ENCODE measurements at regions not wholly inside any gene's neighbourhood (a gene's known extent, or its start where the extent isn't known, plus 50 kb on each side); places are given as distances from the start of the nearest gene placed in this dataset.

GRCh38 chr5:23727271-23727670 is 219.9 kb downstream of the PRDM9 start:
- Histone ChIP-seq H2AFZ (no peak overlapping the region; the same call in 1 of the 2 replicates), H3K27ac (no peak overlapping the region), H3K9me2 (ENCODE audit: insufficient read depth) (no peaks in the 10 kb centered on the region), H3K4me1 (replicated peaks; ENCODE audit: insufficient read depth) (no peaks in the 10 kb centered on the region), H3K4me2 (no peak overlapping the region), H3F3A (ENCODE audit: insufficient read depth, low read depth) (no peaks in the 10 kb centered on the region), H3K27me3 (ENCODE audit: insufficient read depth, low read depth) (no peaks in the 10 kb centered on the region), H3K36me3 (ENCODE audit: low read depth) (no peaks in the 10 kb centered on the region), H3K4me3 (no peak overlapping the region), H3K9me3 (ENCODE audit: insufficient read depth, low read depth) (no peaks in the 10 kb centered on the region), H3K79me2 (ENCODE audit: low read depth) (no peaks in the 10 kb centered on the region), H4K20me1 (ENCODE audit: insufficient read depth) (0 out of 2 replicates have a peak, but pooled peaks cover 4% of the 10 kb centered on the region)
- DNase-seq, result no peak
- POLR2A ChIA-PET (ENCODE audit: unreplicated experiment), result no interaction called here
- CTCF ChIA-PET, result no interaction called here
- TF ChIP-seq CTCF (conservative IDR thresholded peaks at IDR 0.05), result no peak
- TF ChIP-seq EZH2 (IDR thresholded peaks at IDR 0.05; ENCODE audit: low read depth), result no peak
- intact Hi-C loops (cut with micrococcal nuclease; ENCODE audit: unreplicated experiment), result no loop called here
- BruUV-seq (replicated peaks), result no TSS peak

GRCh38 chr5:23730023-23730422 is 222.6 kb downstream of the PRDM9 start:
- Histone ChIP-seq H3K27ac (no peak overlapping the region), H3F3A (ENCODE audit: insufficient read depth, low read depth) (no peaks in the 10 kb centered on the region), H4K20me1 (ENCODE audit: insufficient read depth) (0 out of 2 replicates have a peak, but pooled peaks cover 4% of the 10 kb centered on the region), H2AFZ (no peak overlapping the region), H3K79me2 (ENCODE audit: low read depth) (no peaks in the 10 kb centered on the region), H3K9me2 (ENCODE audit: insufficient read depth) (no peaks in the 10 kb centered on the region), H3K4me2 (no peak overlapping the region), H3K4me1 (replicated peaks; ENCODE audit: insufficient read depth) (no peaks in the 10 kb centered on the region), H3K36me3 (ENCODE audit: low read depth) (no peaks in the 10 kb centered on the region), H3K4me3 (no peak overlapping the region), H3K27me3 (ENCODE audit: insufficient read depth, low read depth) (no peaks in the 10 kb centered on the region), H3K9me3 (ENCODE audit: insufficient read depth, low read depth) (no peaks in the 10 kb centered on the region)
- TF ChIP-seq CTCF (conservative IDR thresholded peaks at IDR 0.05), result no peak
- POLR2A ChIA-PET (ENCODE audit: unreplicated experiment), result no interaction called here
- CTCF ChIA-PET, result no interaction called here
- DNase-seq, result no peak
- no TSS peak for BruUV-seq (replicated peaks)
- intact Hi-C loops (cut with micrococcal nuclease; ENCODE audit: unreplicated experiment), result no loop called here

DNA sequence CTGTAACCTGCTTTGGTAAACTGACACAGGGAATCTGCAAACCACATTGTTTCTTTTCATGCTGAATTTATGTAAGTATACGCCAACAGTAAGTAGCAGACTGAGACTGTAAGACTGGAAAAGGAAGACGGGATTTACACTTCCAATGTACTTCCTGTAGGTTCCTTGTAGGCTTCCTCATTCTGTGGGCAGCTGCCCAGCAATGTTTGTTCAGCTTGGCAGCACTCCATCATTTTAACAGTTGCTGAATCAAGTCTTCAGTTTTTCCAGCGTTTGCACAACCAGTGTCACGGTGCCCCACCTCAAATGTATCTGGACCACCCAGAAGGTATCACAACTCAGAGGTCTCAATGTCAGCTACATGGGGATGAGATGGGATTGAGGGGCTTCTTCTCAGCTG is 232.6 kb downstream of the PRDM9 start:
- H2AFZ ChIP-seq, result no peak overlapping the region
- CTCF ChIA-PET, result no interaction called here
- intact Hi-C loops (cut with micrococcal nuclease; ENCODE audit: unreplicated experiment), result no loop called here

More for the DNA sequence above, 232.6 kb downstream of the PRDM9 start:
- Histone ChIP-seq H3K27me3 (ENCODE audit: insufficient read depth, low read depth) (no peaks in the 10 kb centered on the region), H3K9me2 (ENCODE audit: insufficient read depth) (no peaks in the 10 kb centered on the region), H3K4me3 (no peak overlapping the region), H3K4me1 (replicated peaks; ENCODE audit: insufficient read depth) (no peaks in the 10 kb centered on the region), H3K36me3 (ENCODE audit: low read depth) (no peaks in the 10 kb centered on the region), H3K4me2 (no peak overlapping the region), H3K9me3 (ENCODE audit: insufficient read depth, low read depth) (no peaks in the 10 kb centered on the region), H3K79me2 (ENCODE audit: low read depth) (no peaks in the 10 kb centered on the region), H4K20me1 (ENCODE audit: insufficient read depth) (no peaks in the 10 kb centered on the region), H3F3A (ENCODE audit: insufficient read depth, low read depth) (no peaks in the 10 kb centered on the region), H3K27ac (no peak overlapping the region)
- DNase-seq, result no peak
- TF ChIP-seq CTCF (conservative IDR thresholded peaks at IDR 0.05), result no peak
- no peak for TF ChIP-seq EZH2 (IDR thresholded peaks at IDR 0.05; ENCODE audit: low read depth)
- POLR2A ChIA-PET (ENCODE audit: unreplicated experiment), result no interaction called here
- no TSS peak for BruUV-seq (replicated peaks)

All from PC-9 (cell line).